ENCODE measurements at regions not wholly inside any gene's neighbourhood (a gene's known extent, or its start where the extent isn't known, plus 50 kb on each side); places are given as distances from the start of the nearest gene placed in this dataset.

GRCh38 chr16:79895917-79896203 lies 295.3 kb upstream of the MAF start:
- no peak for TF ChIP-seq POLR2AphosphoS5 (IDR thresholded peaks at IDR 0.05; ENCODE audit: low read depth, low read length)
- TF ChIP-seq REST (IDR thresholded peaks at IDR 0.05; ENCODE audit: insufficient read depth in 1 of 2, low read depth in 2 of 2, low read length in 1 of 2), result no peak
